GM19452 (cell line): ENCODE measurements at regions not wholly inside any gene's neighbourhood (a gene's known extent, or its start where the extent isn't known, plus 50 kb on each side); places are given as distances from the start of the nearest gene placed in this dataset.

Experiments used
- ATAC-seq: cut with Tn5 transposase; IDR thresholded peaks from one replicate; pipeline ENCODE4 v1.9.1; 2021; ENCODE audit not compliant: unreplicated experiment

- no peak for ATAC-seq
These were observed 144.0 kb downstream of the GLI2 start for GRCh38 chr2:120879431-120880295.

- ATAC-seq = no peak
These were observed 144.7 kb downstream of the GLI2 start for GRCh38 chr2:120880381-120880780.

- ATAC-seq = no peak
These were observed 146.5 kb downstream of the GLI2 start for GRCh38 chr2:120881981-120882788.

GRCh38 chr2:120883607-120884440 lies 148.2 kb downstream of the GLI2 start:
- no peak for ATAC-seq

GRCh38 chr2:120884472-120885290 lies 149.0 kb downstream of the GLI2 start:
- ATAC-seq = no peak

GRCh38 chr2:120885321-120885720 lies 149.7 kb downstream of the GLI2 start:
- no peak for ATAC-seq

- ATAC-seq = no peak
These were observed 150.1 kb downstream of the GLI2 start for GRCh38 chr2:120885749-120886148.

GRCh38 chr2:120886534-120887319 lies 151.1 kb downstream of the GLI2 start:
- no peak for ATAC-seq

- ATAC-seq = no peak
These were observed 151.6 kb downstream of the GLI2 start for GRCh38 chr2:120887320-120887697.

GRCh38 chr2:120887741-120888231 lies 152.1 kb downstream of the GLI2 start:
- ATAC-seq = no peak

GRCh38 chr2:120888851-120889250 lies 153.2 kb downstream of the GLI2 start:
- ATAC-seq = no peak

- no peak for ATAC-seq
These were observed 154.3 kb downstream of the GLI2 start for GRCh38 chr2:120889936-120890335.

- ATAC-seq = no peak
These were observed 155.1 kb downstream of the GLI2 start for GRCh38 chr2:120890566-120891360.

- ATAC-seq = no peak
These were observed 156.8 kb downstream of the GLI2 start for GRCh38 chr2:120892271-120892966.

- ATAC-seq = no peak
These were observed 157.4 kb downstream of the GLI2 start for GRCh38 chr2:120892967-120893667.

- no peak for ATAC-seq
These were observed 158.3 kb downstream of the GLI2 start for GRCh38 chr2:120893811-120894584.

GRCh38 chr2:120894966-120895365 lies 159.3 kb downstream of the GLI2 start:
- ATAC-seq = no peak
